GM12865 (cell line): ENCODE measurements at regions not wholly inside any gene's neighbourhood (a gene's known extent, or its start where the extent isn't known, plus 50 kb on each side); places are given as distances from the start of the nearest gene placed in this dataset.

Experiments used
- DNase-seq: peaks from one replicate; pipeline ENCODE4 v3.0.0; 2010; ENCODE audit warnings: low read depth
- H3K4me3 ChIP-seq: 2 replicates; pipeline ENCODE4 v1.5.1; 2011; ENCODE audit warnings: mild to moderate bottlenecking, low read depth, low read length, control low read depth
- TF ChIP-seq, protein P1 (sequence below): IDR thresholded peaks from 2 replicates; pipeline ENCODE4 v1.5.1; 2011; ENCODE audit warnings: low read length, control low read depth, low read depth, inconsistent platforms; ENCODE audit not compliant: insufficient read depth; ENCODE audit errors: missing control alignments

GRCh38 chr22:48177631-48178030 is 1415.2 kb downstream of the TBC1D22A start:
- H3K4me3 ChIP-seq = no peak overlapping the region
- DNase-seq = no peak
- TF ChIP-seq, protein P1, sequence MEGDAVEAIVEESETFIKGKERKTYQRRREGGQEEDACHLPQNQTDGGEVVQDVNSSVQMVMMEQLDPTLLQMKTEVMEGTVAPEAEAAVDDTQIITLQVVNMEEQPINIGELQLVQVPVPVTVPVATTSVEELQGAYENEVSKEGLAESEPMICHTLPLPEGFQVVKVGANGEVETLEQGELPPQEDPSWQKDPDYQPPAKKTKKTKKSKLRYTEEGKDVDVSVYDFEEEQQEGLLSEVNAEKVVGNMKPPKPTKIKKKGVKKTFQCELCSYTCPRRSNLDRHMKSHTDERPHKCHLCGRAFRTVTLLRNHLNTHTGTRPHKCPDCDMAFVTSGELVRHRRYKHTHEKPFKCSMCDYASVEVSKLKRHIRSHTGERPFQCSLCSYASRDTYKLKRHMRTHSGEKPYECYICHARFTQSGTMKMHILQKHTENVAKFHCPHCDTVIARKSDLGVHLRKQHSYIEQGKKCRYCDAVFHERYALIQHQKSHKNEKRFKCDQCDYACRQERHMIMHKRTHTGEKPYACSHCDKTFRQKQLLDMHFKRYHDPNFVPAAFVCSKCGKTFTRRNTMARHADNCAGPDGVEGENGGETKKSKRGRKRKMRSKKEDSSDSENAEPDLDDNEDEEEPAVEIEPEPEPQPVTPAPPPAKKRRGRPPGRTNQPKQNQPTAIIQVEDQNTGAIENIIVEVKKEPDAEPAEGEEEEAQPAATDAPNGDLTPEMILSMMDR = no peak

GRCh38 chr22:48175721-48176120 is 1413.3 kb downstream of the TBC1D22A start:
- DNase-seq = no peak
- no peak overlapping the region for H3K4me3 ChIP-seq
- TF ChIP-seq, protein P1 = no peak

DNA sequence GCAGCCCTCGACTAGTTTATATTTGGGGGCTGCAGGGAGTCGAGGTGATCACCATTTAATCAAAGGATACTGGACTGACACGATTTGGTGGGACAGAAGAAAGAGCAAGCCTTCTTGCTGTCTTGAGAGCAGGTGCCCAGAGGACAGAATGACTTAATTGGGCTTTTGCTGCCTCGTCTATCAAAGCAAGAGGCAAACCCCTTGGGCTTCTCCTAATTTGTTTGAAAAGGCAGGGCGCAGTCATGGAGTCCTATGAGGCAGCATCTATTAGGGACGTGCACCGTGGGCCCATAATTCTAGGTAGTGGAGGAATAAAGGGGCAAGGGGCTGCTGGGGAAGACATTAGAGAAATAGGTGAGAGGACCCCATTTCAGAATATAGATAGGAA is 1411.3 kb downstream of the TBC1D22A start:
- TF ChIP-seq, protein P1 = no peak
- H3K4me3 ChIP-seq = no peak overlapping the region
- DNase-seq = no peak

GRCh38 chr22:48173061-48173772 is 1410.8 kb downstream of the TBC1D22A start:
- DNase-seq = no peak
- TF ChIP-seq, protein P1 = no peak
- H3K4me3 ChIP-seq = no peak overlapping the region

- TF ChIP-seq, protein P1 = no peak
- H3K4me3 ChIP-seq = no peak overlapping the region
- DNase-seq = no peak
Observed at GRCh38 chr22:48171271-48171691, 1408.8 kb downstream of the TBC1D22A start.

- TF ChIP-seq, protein P1 = no peak
- no peak overlapping the region for H3K4me3 ChIP-seq
- DNase-seq = no peak
Observed at GRCh38 chr22:48169227-48169626, 1406.8 kb downstream of the TBC1D22A start.

DNA sequence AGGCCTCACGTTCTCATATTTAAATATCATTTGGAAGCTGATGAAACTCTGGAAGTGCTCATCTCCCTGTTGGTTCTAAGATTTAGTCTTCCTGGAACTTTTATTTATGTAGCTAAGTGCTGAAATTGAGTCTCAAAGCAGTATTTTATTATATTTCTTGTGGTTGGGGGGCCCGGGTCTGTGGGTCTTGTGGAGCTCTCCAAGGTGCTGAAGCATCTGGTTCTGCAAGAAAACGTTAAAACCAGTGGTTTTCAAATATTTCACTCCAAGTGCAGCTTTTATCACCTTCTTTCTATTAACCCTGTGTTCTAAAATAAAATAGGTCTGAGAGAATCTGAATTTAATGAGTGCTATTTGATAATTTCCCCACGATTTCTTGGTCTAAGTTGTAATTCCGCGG is 1404.8 kb downstream of the TBC1D22A start:
- TF ChIP-seq, protein P1 = no peak
- H3K4me3 ChIP-seq = no peak overlapping the region
- no peak for DNase-seq
